ENCODE measurements at regions not wholly inside any gene's neighbourhood (a gene's known extent, or its start where the extent isn't known, plus 50 kb on each side); places are given as distances from the start of the nearest gene placed in this dataset.

DNA sequence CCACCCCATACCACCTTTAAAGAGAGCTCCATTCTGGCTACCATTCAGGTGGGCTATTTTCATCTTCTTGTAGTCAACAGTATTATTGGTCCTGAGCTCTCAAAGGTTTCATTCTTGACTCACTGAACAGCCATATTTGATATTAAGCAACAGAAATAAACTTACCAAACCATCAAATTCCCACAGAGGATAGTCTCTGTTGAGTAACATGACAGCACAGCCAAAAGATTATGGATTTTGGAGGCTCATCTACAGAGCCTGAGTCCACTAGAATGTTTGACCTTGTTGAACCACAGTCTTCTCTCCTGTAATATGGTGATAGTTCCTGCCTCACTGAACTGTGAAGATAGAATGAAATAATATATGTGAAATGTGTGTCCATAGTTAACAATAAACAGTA lies 276.3 kb upstream of the LDB2 start:
- DNase-seq (ENCODE audit: low read depth in 2 of 2), result no peak

DNA sequence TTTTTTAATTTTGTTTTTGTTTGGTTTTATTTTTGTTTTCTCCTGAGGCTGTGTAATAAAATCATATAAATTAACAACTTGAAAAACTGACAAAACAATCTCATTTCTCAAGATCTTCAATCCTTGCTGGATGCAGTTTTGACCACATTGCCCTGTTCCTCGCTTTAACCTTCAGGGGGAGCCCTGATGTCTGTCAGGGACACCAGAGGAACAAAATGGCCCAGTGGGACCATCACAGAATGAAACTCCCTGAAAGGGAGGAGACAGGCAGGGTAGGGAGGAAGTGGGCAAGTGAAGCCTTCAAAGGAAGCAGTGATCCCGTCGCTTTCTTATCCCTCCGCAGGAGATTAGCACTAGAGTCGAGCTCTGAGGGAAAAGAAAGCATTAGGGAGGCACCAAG lies 274.9 kb upstream of the LDB2 start:
- DNase-seq (ENCODE audit: low read depth in 2 of 2), result no peak

GRCh38 chr4:17170131-17170530 lies 271.7 kb upstream of the LDB2 start:
- DNase-seq (ENCODE audit: low read depth in 2 of 2), result no peak

GRCh38 chr4:17169699-17170098 lies 271.3 kb upstream of the LDB2 start:
- DNase-seq (ENCODE audit: low read depth in 2 of 2), result no peak

- no peak for DNase-seq (ENCODE audit: low read depth in 2 of 2)
These were observed 270.1 kb upstream of the LDB2 start for GRCh38 chr4:17168571-17168970.

DNA sequence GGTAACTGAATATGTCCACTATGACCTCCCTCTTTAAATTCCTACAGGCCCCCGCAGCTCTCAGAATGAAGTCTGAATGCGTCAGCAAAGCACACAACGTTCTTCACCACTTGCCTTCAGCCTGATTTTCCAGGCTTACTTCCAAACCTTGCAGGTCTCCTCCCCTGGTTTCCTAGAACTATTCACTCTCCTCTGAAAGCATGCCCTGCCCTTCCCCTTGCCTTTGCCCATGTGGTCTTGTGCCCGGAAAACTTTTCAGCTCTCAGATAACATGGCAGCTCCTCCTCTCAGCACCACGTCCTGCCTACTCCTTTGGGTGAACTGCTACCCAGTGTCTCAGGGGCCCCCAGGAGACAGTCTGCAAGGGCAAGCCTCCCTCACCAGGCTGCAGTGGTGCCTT lies 268.5 kb upstream of the LDB2 start:
- DNase-seq (ENCODE audit: low read depth in 2 of 2), result no peak

DNA sequence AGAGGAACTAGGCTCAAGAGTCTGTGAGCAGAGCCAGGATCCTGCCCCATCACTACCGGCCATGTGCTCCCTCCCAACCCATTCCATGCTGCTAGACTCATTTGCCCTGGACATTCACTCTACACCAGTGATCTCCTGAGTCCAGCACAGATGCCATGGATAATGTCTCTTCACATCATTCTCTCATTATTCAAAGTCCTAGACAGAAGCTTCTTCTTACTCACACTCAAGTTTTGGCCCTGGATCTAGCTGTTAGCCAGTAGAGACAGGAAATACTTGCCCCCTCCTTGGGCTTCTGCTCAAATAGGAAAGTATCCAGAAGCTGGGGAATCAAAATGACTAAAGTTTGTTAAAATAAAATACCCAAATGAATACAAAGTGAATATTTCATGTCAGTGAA lies 266.8 kb upstream of the LDB2 start:
- no peak for DNase-seq (ENCODE audit: low read depth in 2 of 2)

DNA sequence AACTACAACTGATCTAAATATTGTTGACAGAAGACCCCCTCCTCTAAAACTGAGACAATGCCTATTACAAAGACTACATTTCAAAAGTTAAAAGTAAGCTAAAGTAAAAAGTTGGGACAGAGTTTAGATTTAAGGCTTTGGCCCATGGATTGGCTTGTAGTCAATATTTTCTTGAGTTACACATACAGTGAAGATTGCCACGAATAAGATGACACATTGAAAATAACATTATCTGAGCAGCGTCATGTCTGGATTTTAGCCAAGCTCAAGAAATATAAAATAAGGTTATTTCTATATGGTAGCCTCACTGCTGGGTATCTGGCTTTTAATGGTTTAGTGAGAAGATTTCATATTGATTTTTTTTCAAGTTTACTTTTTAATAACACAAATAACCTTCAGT lies 266.2 kb upstream of the LDB2 start:
- no peak for DNase-seq (ENCODE audit: low read depth in 2 of 2)

- DNase-seq (ENCODE audit: low read depth in 2 of 2), result no peak
These were observed 264.8 kb upstream of the LDB2 start for GRCh38 chr4:17163156-17163771.

DNA sequence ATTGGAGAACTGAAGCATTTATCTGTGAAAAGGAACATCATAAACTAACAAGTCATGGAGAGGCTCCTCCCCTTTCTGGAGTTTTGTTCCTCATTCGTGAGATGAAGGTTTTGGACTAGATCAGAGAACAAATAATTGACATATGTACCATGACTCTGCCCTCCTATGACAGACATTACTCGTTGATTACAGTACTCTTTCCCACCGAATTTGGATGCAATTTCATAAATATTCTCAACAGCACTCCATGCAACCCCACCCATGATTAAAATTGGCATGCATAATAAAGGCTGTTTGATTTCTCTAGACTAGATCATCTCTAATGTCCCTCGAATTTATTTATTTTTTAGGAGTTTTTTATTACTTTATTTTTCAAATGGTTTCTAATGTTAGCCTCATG lies 258.9 kb upstream of the LDB2 start:
- DNase-seq (ENCODE audit: low read depth in 2 of 2), result no peak

GRCh38 chr4:17155486-17155885 lies 257.0 kb upstream of the LDB2 start:
- DNase-seq (ENCODE audit: low read depth in 2 of 2), result no peak

DNA sequence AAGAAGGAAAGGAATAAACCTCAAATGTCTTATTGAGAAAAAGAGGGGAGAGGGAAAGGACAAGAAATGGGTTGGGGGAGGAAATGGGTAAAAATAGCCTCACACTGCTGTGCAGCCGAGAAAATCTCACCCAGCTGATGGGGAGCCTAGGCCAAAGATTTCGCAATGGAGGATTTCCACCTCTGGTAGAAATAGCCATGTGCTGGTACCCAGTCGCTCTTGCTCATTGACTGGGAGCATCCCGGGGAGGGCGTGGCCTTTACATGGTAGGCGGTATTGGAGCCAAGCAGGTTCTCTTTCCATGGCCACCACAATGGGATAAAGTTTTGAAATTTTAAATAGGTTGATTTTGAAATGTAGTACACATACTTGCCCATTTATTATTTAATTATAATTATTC lies 255.1 kb upstream of the LDB2 start:
- DNase-seq (ENCODE audit: low read depth in 2 of 2), result no peak

DNA sequence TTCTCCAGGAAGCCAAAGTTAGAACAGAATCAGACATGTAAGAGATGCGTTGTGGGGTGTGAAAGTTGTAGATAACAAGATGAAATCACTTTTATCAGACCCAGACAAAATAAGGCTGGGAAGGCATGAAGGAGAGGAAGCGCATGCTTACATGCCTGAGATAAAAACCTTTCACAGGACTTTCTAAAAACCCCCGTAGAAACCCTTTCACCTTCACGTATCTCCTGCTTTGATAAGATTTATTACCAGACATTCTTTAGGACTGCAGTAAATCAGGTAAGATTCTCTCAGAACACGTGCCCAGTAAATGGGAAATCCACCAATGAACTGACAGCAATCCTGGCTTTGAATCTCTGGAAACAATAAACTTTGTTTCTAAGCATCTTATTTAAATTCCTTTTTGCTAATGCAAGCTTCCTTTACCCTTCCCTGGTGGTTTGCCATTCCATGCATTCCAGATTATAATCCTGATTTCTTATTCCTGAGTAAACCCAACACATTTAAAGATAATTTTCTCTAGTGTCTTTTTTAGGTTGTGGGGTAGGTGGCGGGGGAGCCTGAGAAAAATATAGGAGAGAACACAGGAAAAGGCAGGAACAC lies 254.6 kb upstream of the LDB2 start:
- no peak for DNase-seq (ENCODE audit: low read depth in 2 of 2)

- DNase-seq (ENCODE audit: low read depth in 2 of 2), result no peak
These were observed 243.8 kb upstream of the LDB2 start for GRCh38 chr4:17142232-17142711.

- no peak for DNase-seq (ENCODE audit: low read depth in 2 of 2)
These were observed 240.4 kb upstream of the LDB2 start for GRCh38 chr4:17138847-17139246.

DNA sequence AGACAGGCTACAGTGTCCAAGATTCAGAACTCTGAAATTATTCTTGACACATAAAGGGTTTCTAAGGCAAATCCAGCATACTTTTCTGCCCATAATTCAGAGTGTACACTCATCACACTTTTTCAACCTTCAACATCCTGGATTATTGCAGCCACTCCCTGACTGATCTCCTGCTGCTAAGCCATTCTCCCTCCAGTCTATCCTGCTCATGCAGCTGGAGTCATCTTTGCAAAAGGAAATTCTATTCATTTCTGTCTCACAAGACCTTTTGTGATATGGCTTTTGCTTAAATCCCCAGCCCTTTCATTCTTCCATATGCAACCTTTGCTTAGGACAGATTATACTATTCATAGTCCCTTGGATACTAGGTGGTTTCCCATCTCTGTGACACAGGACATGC lies 236.1 kb upstream of the LDB2 start:
- no peak for DNase-seq (ENCODE audit: low read depth in 2 of 2)

- no peak for DNase-seq (ENCODE audit: low read depth in 2 of 2)
These were observed 235.7 kb upstream of the LDB2 start for GRCh38 chr4:17134100-17134499.

GRCh38 chr4:17132226-17132625 lies 233.8 kb upstream of the LDB2 start:
- DNase-seq (ENCODE audit: low read depth in 2 of 2), result no peak

DNA sequence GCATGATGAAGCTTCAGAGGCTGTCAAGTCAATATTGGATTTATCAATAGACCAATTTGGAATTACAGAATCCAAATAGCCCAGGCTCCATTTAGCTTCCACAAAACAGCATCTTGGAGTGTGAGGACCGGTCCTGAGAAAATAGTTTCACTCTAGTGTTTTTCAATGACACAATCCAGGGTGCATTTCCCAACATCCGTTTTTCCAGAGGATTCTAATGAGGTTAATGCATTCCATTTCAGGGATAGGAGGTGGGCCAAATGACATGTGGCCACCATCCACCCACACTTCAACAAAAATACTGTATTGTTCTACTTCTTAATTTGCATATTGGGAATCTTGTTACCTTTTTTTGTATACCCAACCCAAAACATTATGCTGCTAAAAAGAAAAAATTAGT lies 229.8 kb upstream of the LDB2 start:
- DNase-seq (ENCODE audit: low read depth in 2 of 2), result no peak

DNA sequence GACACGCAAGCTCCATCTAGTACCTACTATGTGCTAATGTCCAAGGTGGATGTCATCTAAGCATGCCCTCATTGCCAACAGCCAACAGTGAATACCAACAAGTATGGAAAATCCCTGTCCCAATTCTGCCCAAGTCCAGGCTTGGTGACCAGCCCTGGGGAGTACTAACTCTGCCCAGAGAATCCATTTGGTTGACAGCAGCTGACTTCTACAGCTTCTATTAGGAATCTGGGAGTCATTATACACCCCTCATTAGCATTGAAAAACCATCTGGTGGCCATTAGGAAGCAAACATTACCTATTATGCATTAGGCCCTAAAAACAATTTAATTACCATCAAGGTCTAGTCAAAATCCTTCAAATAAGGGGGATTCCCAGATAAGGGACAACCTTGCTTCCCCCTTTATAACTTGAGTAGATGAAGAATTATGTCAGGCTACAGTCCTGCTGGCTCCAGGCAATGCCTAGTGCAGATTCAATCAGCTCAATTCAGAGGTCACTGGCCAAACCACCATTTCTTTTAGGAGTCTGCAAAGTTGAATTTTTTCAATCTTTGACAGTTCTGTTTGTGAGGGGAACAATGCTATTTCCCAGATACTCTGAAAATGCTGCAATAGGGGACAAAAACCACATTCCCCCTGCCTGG lies 228.0 kb upstream of the LDB2 start:
- no peak for DNase-seq (ENCODE audit: low read depth in 2 of 2)

DNA sequence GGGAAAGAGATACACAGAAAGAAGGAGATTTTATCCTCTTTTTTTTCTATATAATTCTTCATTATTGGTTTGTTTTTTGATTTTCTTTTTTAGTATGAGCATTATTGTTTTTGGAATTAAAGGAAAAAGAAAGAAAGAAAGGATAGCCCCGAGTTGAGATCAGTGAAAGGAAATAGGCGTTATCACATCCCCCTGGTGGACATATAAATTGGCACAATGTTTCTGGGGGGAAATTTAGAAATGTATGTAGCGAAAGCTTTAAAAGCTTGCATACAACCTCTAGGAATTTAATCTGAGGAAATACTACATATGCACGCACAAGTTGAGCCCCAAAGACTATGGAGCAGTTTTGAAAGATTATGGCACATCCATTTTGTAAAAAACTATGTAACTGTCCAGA lies 226.3 kb upstream of the LDB2 start:
- DNase-seq (ENCODE audit: low read depth in 2 of 2), result no peak

GRCh38 chr4:17120761-17121160 lies 222.3 kb upstream of the LDB2 start:
- no peak for DNase-seq (ENCODE audit: low read depth in 2 of 2)

GRCh38 chr4:17117746-17118145 lies 219.3 kb upstream of the LDB2 start:
- no peak for DNase-seq (ENCODE audit: low read depth in 2 of 2)

- DNase-seq (ENCODE audit: low read depth in 2 of 2), result no peak
These were observed 217.1 kb upstream of the LDB2 start for GRCh38 chr4:17115583-17115982.
